ENCODE measurements at regions not wholly inside any gene's neighbourhood (a gene's known extent, or its start where the extent isn't known, plus 50 kb on each side); places are given as distances from the start of the nearest gene placed in this dataset.

DNA sequence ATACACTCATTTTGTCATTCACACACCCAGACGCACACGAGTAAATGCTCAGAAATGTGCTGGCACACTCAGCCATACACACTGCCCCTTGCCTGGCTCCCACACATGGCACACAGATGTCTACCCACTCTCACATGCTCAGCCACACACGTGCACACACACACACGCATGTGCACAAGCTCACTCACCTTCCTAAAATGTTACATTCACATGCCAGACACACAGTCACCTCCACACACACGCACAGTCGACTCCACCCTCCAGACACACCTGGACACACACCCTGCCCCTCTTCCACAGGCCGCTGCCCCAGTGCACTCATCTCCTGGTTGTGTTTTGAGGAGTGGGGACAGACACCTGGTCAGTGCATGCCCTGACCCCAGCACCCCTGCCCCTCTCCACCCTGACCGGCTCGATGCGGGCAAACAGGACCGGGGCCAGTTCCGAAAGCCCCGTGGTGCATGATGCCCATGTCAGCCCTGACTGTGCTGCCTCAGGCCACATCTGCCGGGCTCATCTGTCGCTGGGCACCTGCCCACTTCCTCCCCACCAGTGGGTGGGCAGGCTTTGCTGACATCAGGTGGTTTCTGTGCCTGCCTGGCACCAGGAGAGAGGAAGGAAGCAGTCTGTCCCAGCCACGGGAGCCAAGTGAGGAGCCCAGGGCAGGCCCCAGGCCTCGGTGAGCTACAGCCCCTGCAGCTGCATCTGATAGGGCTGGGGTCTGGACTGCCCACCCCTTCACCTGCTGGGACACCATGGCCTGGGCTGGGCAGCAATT is 84.9 kb upstream of the ZNF716 start:
- no peaks in the 10 kb centered on the region for H3K4me1 ChIP-seq
- DNase-seq (no peak), ATAC-seq (no peak)
- no peak overlapping the region for H3K4me3 ChIP-seq
- intact Hi-C loops (cut with DNase I): no loop called here
- no peaks in the 10 kb centered on the region for H3K9me3 ChIP-seq
- H3K36me3 ChIP-seq (replicated peaks in 1 of 2; ENCODE audit: insufficient read depth in 1 of 2, low read depth in 2 of 2): no peaks in the 10 kb centered on the region
- TF ChIP-seq, protein P1, sequence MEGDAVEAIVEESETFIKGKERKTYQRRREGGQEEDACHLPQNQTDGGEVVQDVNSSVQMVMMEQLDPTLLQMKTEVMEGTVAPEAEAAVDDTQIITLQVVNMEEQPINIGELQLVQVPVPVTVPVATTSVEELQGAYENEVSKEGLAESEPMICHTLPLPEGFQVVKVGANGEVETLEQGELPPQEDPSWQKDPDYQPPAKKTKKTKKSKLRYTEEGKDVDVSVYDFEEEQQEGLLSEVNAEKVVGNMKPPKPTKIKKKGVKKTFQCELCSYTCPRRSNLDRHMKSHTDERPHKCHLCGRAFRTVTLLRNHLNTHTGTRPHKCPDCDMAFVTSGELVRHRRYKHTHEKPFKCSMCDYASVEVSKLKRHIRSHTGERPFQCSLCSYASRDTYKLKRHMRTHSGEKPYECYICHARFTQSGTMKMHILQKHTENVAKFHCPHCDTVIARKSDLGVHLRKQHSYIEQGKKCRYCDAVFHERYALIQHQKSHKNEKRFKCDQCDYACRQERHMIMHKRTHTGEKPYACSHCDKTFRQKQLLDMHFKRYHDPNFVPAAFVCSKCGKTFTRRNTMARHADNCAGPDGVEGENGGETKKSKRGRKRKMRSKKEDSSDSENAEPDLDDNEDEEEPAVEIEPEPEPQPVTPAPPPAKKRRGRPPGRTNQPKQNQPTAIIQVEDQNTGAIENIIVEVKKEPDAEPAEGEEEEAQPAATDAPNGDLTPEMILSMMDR (IDR thresholded peaks at IDR 0.05): no peak
- no peak for TF ChIP-seq POLR2A (IDR thresholded peaks at IDR 0.05)
- no peak overlapping the region for H3K27ac ChIP-seq
- WGBS, 2 donors: 68 to 70% methylated on average over 13 to 17 of the region's 17 CpGs
- H3K27me3 ChIP-seq: no peaks in the 10 kb centered on the region

DNA sequence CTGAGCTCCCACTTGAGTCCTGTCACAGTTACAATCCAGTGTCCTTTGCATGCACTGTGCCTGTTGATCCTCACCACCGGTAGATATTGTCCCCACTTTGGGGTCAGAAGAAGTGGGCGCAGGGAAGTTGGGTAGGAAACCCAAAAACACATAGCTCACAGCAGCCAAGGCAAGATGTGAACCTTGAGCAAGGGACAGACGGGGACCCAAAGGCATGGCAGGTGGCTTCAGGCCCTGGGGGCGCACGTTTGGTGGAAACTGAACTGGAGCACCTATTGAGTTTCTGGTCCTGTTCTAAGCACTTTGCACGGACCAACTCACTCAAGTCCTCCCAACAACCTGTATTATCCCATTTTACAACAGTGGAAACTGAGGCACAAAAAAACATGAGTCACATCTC is 82.8 kb upstream of the ZNF716 start:
- H3K9me3 ChIP-seq: no peaks in the 10 kb centered on the region
- no peaks in the 10 kb centered on the region for H3K36me3 ChIP-seq (replicated peaks in 1 of 2; ENCODE audit: insufficient read depth in 1 of 2, low read depth in 2 of 2)
- H3K4me1 ChIP-seq: no peaks in the 10 kb centered on the region
- H3K4me3 ChIP-seq: no peak overlapping the region
- no peak overlapping the region for H3K27ac ChIP-seq
- ATAC-seq (no peak), DNase-seq (no peak)
- H3K27me3 ChIP-seq: no peaks in the 10 kb centered on the region
- WGBS, 2 donors: 65 to 76% methylated on average over 6 of the region's 6 CpGs
- TF ChIP-seq, protein P1 (IDR thresholded peaks at IDR 0.05): no peak
- TF ChIP-seq POLR2A (IDR thresholded peaks at IDR 0.05): no peak
- intact Hi-C loops (cut with DNase I): no loop called here

DNA sequence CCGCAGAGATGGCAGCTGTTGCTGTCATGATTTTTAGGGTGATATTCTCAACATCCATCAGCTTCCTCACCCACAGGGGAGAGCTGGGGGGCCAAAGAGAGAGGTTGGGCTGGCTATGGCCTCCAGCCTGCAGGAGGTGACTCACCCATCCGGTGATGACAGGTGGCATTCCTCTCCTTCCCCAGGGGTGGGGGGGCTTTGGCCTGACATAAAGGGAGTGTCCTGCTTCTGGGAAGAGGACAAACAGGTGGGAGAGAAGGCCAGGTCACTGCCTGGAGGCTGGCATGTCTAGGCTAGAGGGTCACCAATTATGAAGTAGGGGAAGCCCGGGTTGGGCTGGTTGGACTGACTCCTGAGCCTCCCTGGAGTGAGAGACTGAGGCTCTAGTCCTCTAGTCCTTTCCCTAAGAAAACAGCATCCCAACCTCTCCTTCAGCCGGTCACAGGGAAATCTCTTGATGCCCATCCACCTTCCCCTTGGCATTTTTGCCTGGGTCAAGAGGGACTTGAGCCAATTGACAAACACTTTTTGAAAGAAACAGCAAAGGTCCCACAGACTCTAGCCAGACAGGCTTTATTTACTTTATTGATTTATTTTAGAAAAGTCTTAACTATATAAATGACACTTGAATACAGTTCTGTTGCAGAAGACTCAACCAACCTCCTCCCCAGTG is 79.8 kb upstream of the ZNF716 start:
- intact Hi-C loops (cut with DNase I): no loop called here
- WGBS, 2 donors: 57 to 62% methylated on average over 3 to 4 of the region's 4 CpGs
- no peaks in the 10 kb centered on the region for H3K27me3 ChIP-seq
- no peaks in the 10 kb centered on the region for H3K4me1 ChIP-seq
- H3K27ac ChIP-seq: no peak overlapping the region
- TF ChIP-seq, protein P1 (IDR thresholded peaks at IDR 0.05): no peak
- TF ChIP-seq POLR2A (IDR thresholded peaks at IDR 0.05): no peak
- H3K9me3 ChIP-seq: peaks cover 0 to 7% (median 0%) of the 10 kb centered on the region in 3 donors
- H3K36me3 ChIP-seq (replicated peaks in 1 of 2; ENCODE audit: insufficient read depth in 1 of 2, low read depth in 2 of 2): no peaks in the 10 kb centered on the region
- DNase-seq (no peak), ATAC-seq (no peak)
- no peak overlapping the region for H3K4me3 ChIP-seq

DNA sequence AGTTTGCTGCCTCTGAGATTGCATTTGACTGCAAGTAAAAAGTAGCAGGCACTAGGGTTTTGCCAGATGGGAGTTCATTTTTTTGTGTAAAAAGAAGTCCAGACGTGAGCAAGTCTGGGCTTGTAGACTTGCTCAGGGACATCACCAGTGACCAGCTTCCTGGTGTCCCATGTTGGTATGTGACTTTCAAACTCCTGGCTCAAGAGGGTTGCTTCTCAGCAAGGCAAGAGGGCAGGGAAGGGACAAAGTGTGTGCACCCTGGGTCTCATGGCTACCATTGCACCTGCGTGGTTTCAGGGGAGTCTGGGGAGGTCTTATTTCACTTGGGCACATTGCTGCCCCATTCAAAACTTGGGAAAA is 79.3 kb upstream of the ZNF716 start:
- Histone ChIP-seq H3K4me3 (no peak overlapping the region), H3K36me3 (replicated peaks in 1 of 2; ENCODE audit: insufficient read depth in 1 of 2, low read depth in 2 of 2) (no peaks in the 10 kb centered on the region), H3K4me1 (no peaks in the 10 kb centered on the region), H3K27me3 (no peaks in the 10 kb centered on the region), H3K9me3 (peaks cover 0 to 7% (median 0%) of the 10 kb centered on the region in 3 donors), H3K27ac (no peak overlapping the region)
- ATAC-seq (no peak), DNase-seq (no peak)
- 39 to 51% methylated on average over 2 of the region's 2 CpGs for whole genome bisulfite sequencing, 2 donors
- intact Hi-C loops (cut with DNase I): no loop called here
- TF ChIP-seq, protein P1 (IDR thresholded peaks at IDR 0.05): no peak
- no peak for TF ChIP-seq POLR2A (IDR thresholded peaks at IDR 0.05)

Measured in body of pancreas (tissue), 4 donors.